Fibroblast of lung (primary cell): ENCODE measurements at regions not wholly inside any gene's neighbourhood (a gene's known extent, or its start where the extent isn't known, plus 50 kb on each side); places are given as distances from the start of the nearest gene placed in this dataset.

Source experiments
- DNase-seq, 2 donors: peaks; one replicate each; pipeline versions ENCODE4 v3.0.0 to v3.0.0-alpha.2; 2010; ENCODE audit warnings: low read depth in 2 of 2
- H2AFZ ChIP-seq: 2 replicates; pipeline ENCODE4 v1.5.1; 2012; ENCODE audit warnings: low read length, control low read depth, inconsistent platforms
- H3K27ac ChIP-seq: 2 replicates; pipeline ENCODE4 v1.5.1; 2011; ENCODE audit warnings: low read length, control low read depth; ENCODE audit not compliant: insufficient read depth
- H3K27me3 ChIP-seq: 2 replicates; pipeline ENCODE4 v1.5.1; 2011; ENCODE audit warnings: mild to moderate bottlenecking, low read length; ENCODE audit not compliant: control insufficient read depth, insufficient read depth
- H3K36me3 ChIP-seq: 2 replicates; pipeline ENCODE4 v1.5.1; 2011; ENCODE audit warnings: low read length; ENCODE audit not compliant: control insufficient read depth, insufficient read depth
- H3K4me1 ChIP-seq: 2 replicates; pipeline ENCODE4 v1.5.1; 2011; ENCODE audit warnings: low read length; ENCODE audit not compliant: control insufficient read depth, insufficient read depth; ENCODE audit errors: extremely low read depth
- H3K4me2 ChIP-seq: 2 replicates; pipeline ENCODE4 v1.5.1; 2011; ENCODE audit warnings: low read length, control low read depth; ENCODE audit not compliant: insufficient read depth; ENCODE audit errors: extremely low read depth
- H3K4me3 ChIP-seq, 4 experiments: fragments of 200-600 bp in 1 of 4; sonication (generic) in 1 of 4; replicated peaks in 1 of 4; 2 replicates each; pipeline ENCODE4 v1.5.1; 2011 to 2016; ENCODE audit warnings: low read length in 4 of 4, low read depth in 3 of 4, mild to moderate bottlenecking in 3 of 4, control low read depth in 2 of 4, inconsistent platforms in 1 of 4, mixed read lengths in 1 of 4; ENCODE audit not compliant: insufficient read depth in 1 of 4; ENCODE audit errors: control extremely low read depth in 1 of 4
- H3K79me2 ChIP-seq: 2 replicates; pipeline ENCODE4 v1.5.1; 2012; ENCODE audit warnings: mild to moderate bottlenecking, low read length, inconsistent platforms; ENCODE audit not compliant: control insufficient read depth, insufficient read depth
- H3K9ac ChIP-seq: 2 replicates; pipeline ENCODE4 v1.5.1; 2011; ENCODE audit warnings: mild to moderate bottlenecking, low read length, control low read depth; ENCODE audit not compliant: insufficient read depth
- H3K9me3 ChIP-seq: 2 replicates; pipeline ENCODE4 v1.5.1; 2012; ENCODE audit warnings: low read depth, low read length; ENCODE audit not compliant: control insufficient read depth, insufficient read depth
- H4K20me1 ChIP-seq: 2 replicates; pipeline ENCODE4 v1.5.1; 2011; ENCODE audit warnings: low read length; ENCODE audit not compliant: control insufficient read depth, insufficient read depth; ENCODE audit errors: extremely low read depth
- EZH2 ChIP-seq: IDR thresholded peaks from 2 replicates; pipeline ENCODE4 v1.5.1; 2012; ENCODE audit warnings: low read length, control low read depth, mild to moderate bottlenecking; ENCODE audit errors: missing control alignments
- TF ChIP-seq, protein P1 (sequence below), 2 donors: IDR thresholded peaks in 1 of 2; conservative IDR thresholded peaks in 1 of 2; 1 replicate in 1 of 2; 2 replicates in 1 of 2; pipeline ENCODE4 v1.5.1; 2011 to 2012; ENCODE audit warnings: low read length in 2 of 2, control low read depth in 1 of 2, inconsistent platforms in 1 of 2, low read depth in 1 of 2, mild to moderate bottlenecking in 1 of 2

DNA sequence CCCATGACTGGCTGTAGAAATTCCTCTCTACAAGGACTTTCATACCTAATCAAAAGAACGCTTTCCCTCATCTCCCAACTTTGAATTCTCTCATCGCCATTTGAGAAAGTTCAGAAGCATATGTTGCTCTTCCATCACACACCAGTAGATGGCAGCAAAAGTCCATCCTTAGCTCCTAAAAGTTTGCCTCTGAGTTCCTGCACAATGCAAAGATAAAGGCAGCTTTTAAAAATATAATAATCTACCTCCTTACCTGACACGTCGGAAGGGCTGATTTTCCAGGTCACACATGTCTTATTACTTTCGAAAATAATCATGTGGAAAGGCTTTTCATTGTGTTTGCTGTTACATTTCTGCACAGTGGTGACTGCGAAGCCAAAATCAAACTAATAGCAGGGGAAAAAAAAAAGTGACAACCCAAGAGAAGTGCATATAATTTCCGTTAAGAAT lies 456.7 kb upstream of the SEL1L start:
- Histone ChIP-seq H3K4me1 (no peaks in the 10 kb centered on the region), H3K27ac (no peak overlapping the region), H2AFZ (no peak overlapping the region), H3K4me2 (no peak overlapping the region), H3K9me3 (no peaks in the 10 kb centered on the region), H3K36me3 (no peaks in the 10 kb centered on the region), H3K9ac (no peak overlapping the region), H4K20me1 (no peaks in the 10 kb centered on the region), H3K27me3 (no peaks in the 10 kb centered on the region), H3K79me2 (no peaks in the 10 kb centered on the region), H3K4me3 (no peak overlapping the region)
- DNase-seq = peak; percentile 25 to 60
- TF ChIP-seq, protein P1, sequence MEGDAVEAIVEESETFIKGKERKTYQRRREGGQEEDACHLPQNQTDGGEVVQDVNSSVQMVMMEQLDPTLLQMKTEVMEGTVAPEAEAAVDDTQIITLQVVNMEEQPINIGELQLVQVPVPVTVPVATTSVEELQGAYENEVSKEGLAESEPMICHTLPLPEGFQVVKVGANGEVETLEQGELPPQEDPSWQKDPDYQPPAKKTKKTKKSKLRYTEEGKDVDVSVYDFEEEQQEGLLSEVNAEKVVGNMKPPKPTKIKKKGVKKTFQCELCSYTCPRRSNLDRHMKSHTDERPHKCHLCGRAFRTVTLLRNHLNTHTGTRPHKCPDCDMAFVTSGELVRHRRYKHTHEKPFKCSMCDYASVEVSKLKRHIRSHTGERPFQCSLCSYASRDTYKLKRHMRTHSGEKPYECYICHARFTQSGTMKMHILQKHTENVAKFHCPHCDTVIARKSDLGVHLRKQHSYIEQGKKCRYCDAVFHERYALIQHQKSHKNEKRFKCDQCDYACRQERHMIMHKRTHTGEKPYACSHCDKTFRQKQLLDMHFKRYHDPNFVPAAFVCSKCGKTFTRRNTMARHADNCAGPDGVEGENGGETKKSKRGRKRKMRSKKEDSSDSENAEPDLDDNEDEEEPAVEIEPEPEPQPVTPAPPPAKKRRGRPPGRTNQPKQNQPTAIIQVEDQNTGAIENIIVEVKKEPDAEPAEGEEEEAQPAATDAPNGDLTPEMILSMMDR (conservative IDR thresholded peaks at IDR 0.05 in 1 of 2, IDR thresholded peaks at IDR 0.05 in 1 of 2; ENCODE audit: low read depth in 1 of 2, low read length in 2 of 2) = peak; percentile 88 to 93
- TF ChIP-seq EZH2 = no peak

DNA sequence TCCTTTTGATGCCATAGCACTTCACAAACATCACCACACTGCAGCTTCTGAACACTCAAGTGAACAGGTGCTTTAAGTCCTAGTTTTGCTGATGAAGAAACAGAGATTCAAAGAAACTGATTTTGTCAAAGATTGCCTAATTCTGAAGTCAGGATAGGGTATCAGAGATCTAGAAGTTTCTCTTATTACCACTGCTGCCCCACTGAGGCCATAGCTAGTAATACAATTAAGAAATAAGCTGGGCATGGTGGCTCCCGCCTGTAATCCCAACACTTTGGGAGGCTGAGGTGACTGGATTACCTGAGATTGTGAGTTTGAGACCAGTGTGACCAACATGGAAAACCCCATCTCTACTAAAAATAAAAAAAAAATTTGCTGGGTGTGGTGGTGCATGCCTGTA lies 458.3 kb upstream of the SEL1L start:
- Histone ChIP-seq H3K9ac (no peak overlapping the region), H3K27me3 (no peaks in the 10 kb centered on the region), H4K20me1 (no peaks in the 10 kb centered on the region), H3K9me3 (no peaks in the 10 kb centered on the region), H3K36me3 (no peaks in the 10 kb centered on the region), H2AFZ (no peak overlapping the region), H3K4me3 (no peak overlapping the region), H3K27ac (no peak overlapping the region), H3K79me2 (no peaks in the 10 kb centered on the region), H3K4me1 (no peaks in the 10 kb centered on the region), H3K4me2 (no peak overlapping the region)
- no peak for DNase-seq
- TF ChIP-seq, protein P1 (conservative IDR thresholded peaks at IDR 0.05 in 1 of 2, IDR thresholded peaks at IDR 0.05 in 1 of 2; ENCODE audit: low read depth in 1 of 2, low read length in 2 of 2) = no peak
- TF ChIP-seq EZH2 = no peak

DNA sequence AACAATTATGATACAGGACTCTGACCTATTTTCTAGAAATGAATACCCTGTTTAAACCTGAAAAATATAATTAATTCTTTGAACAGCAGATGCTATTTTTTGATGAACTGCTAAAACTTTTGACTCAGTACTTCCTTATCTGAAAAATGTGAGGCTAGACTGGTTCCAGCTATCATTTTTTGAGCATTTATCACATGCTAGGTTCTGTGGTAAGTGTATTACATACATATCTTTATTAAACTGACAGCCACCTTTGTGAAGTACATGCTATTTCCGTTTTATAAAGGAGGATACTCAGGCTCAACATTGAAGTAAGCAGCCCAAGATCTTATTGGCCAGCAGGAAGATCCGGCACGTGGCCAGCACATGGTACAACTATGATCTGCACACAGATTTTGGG lies 459.8 kb upstream of the SEL1L start:
- H3K27ac ChIP-seq = no peak overlapping the region
- no peak for DNase-seq
- no peaks in the 10 kb centered on the region for H3K79me2 ChIP-seq
- H3K4me3 ChIP-seq = no peak overlapping the region
- H3K9ac ChIP-seq = no peak overlapping the region
- H2AFZ ChIP-seq = no peak overlapping the region
- H3K36me3 ChIP-seq = no peaks in the 10 kb centered on the region
- no peak overlapping the region for H3K4me2 ChIP-seq
- no peak for TF ChIP-seq EZH2
- TF ChIP-seq, protein P1 (conservative IDR thresholded peaks at IDR 0.05 in 1 of 2, IDR thresholded peaks at IDR 0.05 in 1 of 2; ENCODE audit: low read depth in 1 of 2, low read length in 2 of 2) = no peak
- H4K20me1 ChIP-seq = no peaks in the 10 kb centered on the region
- no peaks in the 10 kb centered on the region for H3K27me3 ChIP-seq
- no peaks in the 10 kb centered on the region for H3K9me3 ChIP-seq
- no peaks in the 10 kb centered on the region for H3K4me1 ChIP-seq
